Epithelial cell of proximal tubule (primary cell): ENCODE measurements at regions not wholly inside any gene's neighbourhood (a gene's known extent, or its start where the extent isn't known, plus 50 kb on each side); places are given as distances from the start of the nearest gene placed in this dataset.

ENCODE experiments used
- DNase-seq: peaks from one replicate; pipeline ENCODE4 v3.0.0-alpha.2; 2011; ENCODE audit warnings: low read depth
- H3K4me3 ChIP-seq: 2 replicates; pipeline ENCODE4 v1.5.1; 2011; ENCODE audit warnings: low read depth, mild to moderate bottlenecking, low read length
- CTCF ChIP-seq: conservative IDR thresholded peaks from 2 replicates; pipeline ENCODE4 v1.5.1; 2012; ENCODE audit warnings: low read depth, mild to moderate bottlenecking, low read length

GRCh38 chr6:137756788-137757187, 110.3 kb upstream of the TNFAIP3 start:
- DNase-seq, result no peak
- TF ChIP-seq CTCF, result no peak
- no peak overlapping the region for H3K4me3 ChIP-seq

DNA sequence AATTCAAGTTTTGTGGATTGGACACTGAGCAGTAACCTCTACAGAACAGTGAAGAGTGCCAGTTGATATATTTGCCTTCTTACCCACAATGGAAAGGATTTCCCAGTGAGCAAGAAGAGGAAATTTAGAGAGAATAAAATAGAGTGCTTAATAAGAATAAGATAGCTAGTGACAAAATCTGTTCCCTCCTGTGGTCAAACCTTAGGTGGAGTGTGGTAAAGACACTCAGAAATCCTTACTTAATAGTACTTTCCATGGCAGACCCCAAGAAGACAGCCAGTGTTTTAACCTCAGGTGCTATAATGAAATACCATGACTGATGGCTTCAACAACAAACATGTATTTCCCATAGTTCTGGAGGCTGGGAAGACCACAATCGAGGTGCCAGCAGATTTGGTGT, 108.4 kb upstream of the TNFAIP3 start:
- no peak for DNase-seq
- H3K4me3 ChIP-seq, result no peak overlapping the region
- TF ChIP-seq CTCF, result no peak

GRCh38 chr6:137759624-137760023, 107.4 kb upstream of the TNFAIP3 start:
- H3K4me3 ChIP-seq, result no peak overlapping the region
- no peak for DNase-seq
- no peak for TF ChIP-seq CTCF

DNA sequence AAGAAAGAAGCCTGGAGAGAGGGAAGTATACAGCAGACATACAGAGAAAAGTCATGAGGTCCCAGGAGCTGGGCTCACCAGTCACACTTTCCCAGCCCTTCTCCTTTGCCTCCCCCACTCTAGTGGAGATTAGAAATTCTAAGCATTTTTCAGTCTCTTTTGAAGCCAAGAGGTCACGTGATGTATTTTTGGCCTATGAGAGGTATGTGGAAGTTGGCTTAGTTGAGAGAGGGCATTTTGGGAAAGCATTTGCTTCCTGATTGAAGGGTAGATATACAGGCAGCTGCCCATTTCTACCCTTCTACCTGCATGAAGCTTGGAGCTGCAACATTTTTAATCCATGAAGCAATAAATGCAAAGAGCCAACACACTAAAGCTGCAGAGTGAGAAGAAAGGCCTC, 106.0 kb upstream of the TNFAIP3 start:
- DNase-seq, result no peak
- no peak for TF ChIP-seq CTCF

GRCh38 chr6:137761487-137761886, 105.6 kb upstream of the TNFAIP3 start:
- no peak for DNase-seq

More for the DNA sequence above, 106.0 kb upstream of the TNFAIP3 start:
- no peak overlapping the region for H3K4me3 ChIP-seq

DNA sequence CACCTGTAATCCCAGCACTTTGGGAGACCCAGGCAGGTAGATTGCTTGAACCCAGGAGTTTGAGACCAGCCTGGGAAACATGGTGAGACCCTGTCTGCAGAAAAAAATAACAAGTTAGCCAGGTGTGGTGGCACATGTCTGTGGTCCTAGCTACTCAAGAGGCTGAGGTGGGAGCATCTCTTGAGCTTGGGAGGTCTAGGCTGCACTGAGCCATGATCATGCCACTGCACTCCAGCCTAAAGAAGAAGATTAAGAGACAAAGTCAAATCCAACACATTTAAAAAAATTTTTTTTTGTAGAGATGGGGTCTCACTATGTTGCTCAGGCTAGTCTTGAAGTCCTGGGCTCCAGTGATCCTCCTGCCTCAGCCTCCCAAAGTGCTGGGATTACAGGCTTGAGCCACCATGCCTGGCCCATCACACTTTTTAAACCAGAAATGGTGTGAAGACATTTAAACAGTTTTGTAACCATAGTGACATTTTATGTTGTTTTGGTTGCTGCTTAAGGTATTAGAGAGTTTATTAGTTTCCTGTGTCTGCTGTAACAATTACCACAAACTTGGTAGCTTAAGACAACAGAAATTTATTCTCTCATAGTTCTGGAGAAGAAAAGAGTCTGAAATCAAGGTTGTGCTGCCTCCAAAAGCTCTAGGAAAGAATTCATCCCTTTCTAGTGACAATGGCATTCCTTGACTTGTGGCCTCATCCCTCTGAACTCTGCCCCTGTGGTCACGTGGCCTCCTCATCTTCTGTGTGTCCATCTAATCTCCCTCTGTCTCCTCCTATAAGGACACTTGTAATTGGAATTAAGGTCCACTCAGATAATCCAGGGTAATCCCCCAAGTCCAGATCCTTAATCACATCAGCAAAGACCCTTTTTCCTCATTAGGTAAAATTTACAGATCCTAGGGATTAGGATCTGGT, 104.6 kb upstream of the TNFAIP3 start:
- DNase-seq, result no peak
- no peak overlapping the region for H3K4me3 ChIP-seq
- no peak for TF ChIP-seq CTCF

More at GRCh38 chr6:137761487-137761886, 105.6 kb upstream of the TNFAIP3 start:
- no peak overlapping the region for H3K4me3 ChIP-seq
- TF ChIP-seq CTCF, result no peak

DNA sequence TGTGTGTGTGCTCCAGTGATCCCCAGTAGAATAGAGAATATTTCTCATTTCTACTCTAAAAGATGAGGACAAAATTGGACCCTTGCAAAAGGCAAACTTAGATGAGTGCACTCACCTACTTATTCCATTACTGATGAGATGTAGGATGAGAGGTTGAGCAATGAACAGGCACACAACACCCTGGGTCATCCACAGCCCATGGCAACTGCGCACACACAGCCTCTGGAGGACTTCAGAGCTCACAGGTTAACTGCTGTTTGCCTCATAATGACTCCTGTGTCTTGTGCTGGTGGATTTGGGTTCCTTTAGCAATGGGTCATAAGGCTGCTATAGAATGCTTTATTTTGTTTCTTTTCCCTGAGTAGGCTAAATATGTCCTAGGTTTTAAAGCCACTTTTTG, 103.6 kb upstream of the TNFAIP3 start:
- H3K4me3 ChIP-seq, result no peak overlapping the region
- TF ChIP-seq CTCF, result no peak
- no peak for DNase-seq
